Kidney (tissue), 13 donors: ENCODE measurements at regions not wholly inside any gene's neighbourhood (a gene's known extent, or its start where the extent isn't known, plus 50 kb on each side); places are given as distances from the start of the nearest gene placed in this dataset.

Experiments used
- DNase-seq, 5 donors: peaks; one replicate each; pipeline ENCODE4 v3.0.0-alpha.2; 2013 to 2020
- FAIRE-seq: peaks from 2 replicates; lab custom pipeline; 2012; peaks lifted over from hg19 to GRCh38; lab: Jason Lieb, UNC
- H3K27ac ChIP-seq, 2 donors: one replicate each; pipeline ENCODE4 v1.7.0; 2013; ENCODE audit warnings: low read depth in 2 of 2, low read length in 2 of 2, inconsistent platforms in 1 of 2
- H3K27me3 ChIP-seq: one replicate; pipeline ENCODE4 v1.7.1; 2013; ENCODE audit warnings: low read length, inconsistent platforms; ENCODE audit not compliant: control insufficient read depth, insufficient read depth
- H3K36me3 ChIP-seq, 3 donors: one replicate each; pipeline versions ENCODE4 v1.7.0 to v1.7.1; 2013; ENCODE audit warnings: low read length in 3 of 3, control low read depth in 1 of 3, inconsistent platforms in 1 of 3; ENCODE audit not compliant: insufficient read depth in 3 of 3, control insufficient read depth in 2 of 3
- H3K4me1 ChIP-seq, 3 donors: one replicate each; pipeline versions ENCODE4 v1.7.0 to v1.7.1; 2013; ENCODE audit warnings: low read length in 3 of 3, inconsistent platforms in 1 of 3, low read depth in 1 of 3; ENCODE audit not compliant: control insufficient read depth in 2 of 3, insufficient read depth in 2 of 3
- H3K4me3 ChIP-seq, 3 donors: one replicate each; pipeline versions ENCODE4 v1.7.0 to v1.8.1; 2013; ENCODE audit warnings: low read length in 3 of 3, control low read depth in 1 of 3, inconsistent platforms in 1 of 3
- H3K9ac ChIP-seq, 3 donors: one replicate each; pipeline versions ENCODE4 v1.7.0 to v1.7.1; 2013; ENCODE audit warnings: low read length in 3 of 3, control low read depth in 1 of 3, inconsistent platforms in 1 of 3
- H3K9me3 ChIP-seq, 3 donors: one replicate each; pipeline versions ENCODE4 v1.7.0 to v1.7.1; 2013; ENCODE audit warnings: low read length in 3 of 3, control low read depth in 1 of 3, inconsistent platforms in 1 of 3; ENCODE audit not compliant: control insufficient read depth in 2 of 3, insufficient read depth in 1 of 3
- CTCF ChIP-seq: IDR thresholded peaks from 3 replicates; pipeline ENCODE4 v1.5.1; 2012; ENCODE audit warnings: mild to moderate bottlenecking, moderate library complexity, borderline replicate concordance; ENCODE audit not compliant: insufficient read depth; ENCODE audit errors: extremely low read depth
- intact Hi-C: fragments of 100-400 bp; cut with DNase I; formaldehyde crosslinking; loops from one replicate; pipeline ENCODE4 v1.11.1; 2022
- donor health status: control.
- donor health status: control.
- donor health status: control.
- donor health status: control.
- donor health status: control.
- donor health status: DM: yes; HTN: yes; CAD: no.
- donor health status: Normal renal cell carcinoma (clear cell type).

- Histone ChIP-seq H3K27ac (no peak overlapping the region), H3K4me1 (no peaks in the 10 kb centered on the region), H3K9ac (no peak overlapping the region), H3K36me3 (no peaks in the 10 kb centered on the region), H3K4me3 (no peak overlapping the region), H3K27me3 (peaks cover 2% of the 10 kb centered on the region), H3K9me3 (no peaks in the 10 kb centered on the region)
- TF ChIP-seq CTCF = no peak
- FAIRE-seq (no peak), DNase-seq (no peak)
- intact Hi-C loops = no loop called here
Measured at GRCh38 chr1:37237948-37238347, 203.6 kb upstream of the GRIK3 start.

GRCh38 chr1:37238364-37239224 is 204.3 kb upstream of the GRIK3 start:
- no peak for FAIRE-seq
- peaks cover 2% of the 10 kb centered on the region for H3K27me3 ChIP-seq

GRCh38 chr1:37239225-37239740 is 205.0 kb upstream of the GRIK3 start:
- H3K36me3 ChIP-seq = no peaks in the 10 kb centered on the region
- DNase-seq (no peak), FAIRE-seq (no peak)
- H3K27me3 ChIP-seq = peaks cover 2% of the 10 kb centered on the region
- H3K9me3 ChIP-seq = no peaks in the 10 kb centered on the region
- no peak overlapping the region for H3K4me3 ChIP-seq
- no peak for TF ChIP-seq CTCF
- no peaks in the 10 kb centered on the region for H3K4me1 ChIP-seq
- intact Hi-C loops = no loop called here
- no peak overlapping the region for H3K9ac ChIP-seq
- H3K27ac ChIP-seq = no peak overlapping the region

More at GRCh38 chr1:37238364-37239224, 204.3 kb upstream of the GRIK3 start:
- Histone ChIP-seq H3K36me3 (no peaks in the 10 kb centered on the region), H3K9ac (no peak overlapping the region), H3K4me1 (no peaks in the 10 kb centered on the region), H3K27ac (no peak overlapping the region), H3K9me3 (no peaks in the 10 kb centered on the region), H3K4me3 (no peak overlapping the region)
- intact Hi-C loops = no loop called here
- TF ChIP-seq CTCF = no peak
- no peak for DNase-seq
